ENCODE measurements at regions not wholly inside any gene's neighbourhood (a gene's known extent, or its start where the extent isn't known, plus 50 kb on each side); places are given as distances from the start of the nearest gene placed in this dataset.

- TF ChIP-seq ZBTB33 (IDR thresholded peaks at IDR 0.05; ENCODE audit: extremely low read depth, insufficient replicate concordance, low read length) (no peak), FOSL1 (IDR thresholded peaks at IDR 0.05; ENCODE audit: low read depth) (no peak), EZH2 (IDR thresholded peaks at IDR 0.05) (no peak), CTCF (IDR thresholded peaks at IDR 0.05 in 2 of 3, conservative IDR thresholded peaks at IDR 0.05 in 1 of 3; ENCODE audit: borderline replicate concordance in 1 of 3, insufficient read depth in 1 of 3, low read depth in 2 of 3, low read length in 2 of 3) (no peak)
Observed at GRCh38 chr4:182142176-182143085, 100.8 kb upstream of the TENM3 start (continued).

- Histone ChIP-seq H2AFZ (ENCODE audit: low read depth, low read length, poor library complexity, severe bottlenecking) (no peak overlapping the region), H3K79me2 (ENCODE audit: insufficient read depth, low read length) (no peaks in the 10 kb centered on the region), H3K4me2 (ENCODE audit: low read length) (no peak overlapping the region), H3K9ac (ENCODE audit: low read length) (no peak overlapping the region), H4K20me1 (ENCODE audit: insufficient read depth) (no peaks in the 10 kb centered on the region; the same call in 1 of the 2 replicates), H3K4me3 (replicated peaks in 1 of 2; ENCODE audit: low read depth in 1 of 2, low read length in 2 of 2) (no peak overlapping the region), H3K9me2 (ENCODE audit: insufficient read depth) (no peaks in the 10 kb centered on the region), H3K4me1 (ENCODE audit: control insufficient read depth in 1 of 2, insufficient read depth in 2 of 2, low read length in 2 of 2) (no peaks in the 10 kb centered on the region), H3K27me3 (ENCODE audit: insufficient read depth, low read length) (peaks cover 16% of the 10 kb centered on the region; the same call in 1 of the 2 replicates), H3K9me3 (ENCODE audit: control insufficient read depth in 1 of 2, insufficient read depth in 1 of 2, low read depth in 1 of 2, low read length in 2 of 2) (no peaks in the 10 kb centered on the region), H3K27ac (ENCODE audit: low read depth, low read length) (no peak overlapping the region), H3K36me3 (ENCODE audit: control insufficient read depth in 1 of 2, insufficient read depth in 2 of 2, low read length in 2 of 2) (no peaks in the 10 kb centered on the region)
- no peak for ATAC-seq
- no peak for DNase-seq (ENCODE audit: low read depth, low spot score)
- BruUV-seq (replicated peaks): no TSS peak
- RAD21 ChIA-PET (ENCODE audit: low non-redundant PET in 1 of 2, low total read pairs in 2 of 2, uncharacterized antibody in 2 of 2, unreplicated experiment in 2 of 2): no interaction called here
- intact Hi-C loops (cut with micrococcal nuclease): no loop called here
- POLR2A ChIA-PET: no interaction called here
- CTCF ChIA-PET: no interaction called here
- TF ChIP-seq CTCF (IDR thresholded peaks at IDR 0.05 in 2 of 3, conservative IDR thresholded peaks at IDR 0.05 in 1 of 3; ENCODE audit: borderline replicate concordance in 1 of 3, insufficient read depth in 1 of 3, low read depth in 2 of 3, low read length in 2 of 3): no peak
- no peak for TF ChIP-seq EZH2phosphoT487 (IDR thresholded peaks at IDR 0.05; ENCODE audit: borderline replicate concordance)
- TF ChIP-seq CEBPB (IDR thresholded peaks at IDR 0.05; ENCODE audit: low read depth): no peak
- no peak for TF ChIP-seq ZBTB33 (IDR thresholded peaks at IDR 0.05; ENCODE audit: extremely low read depth, insufficient replicate concordance, low read length)
- TF ChIP-seq POLR2AphosphoS5 (IDR thresholded peaks at IDR 0.05; ENCODE audit: low read depth, low read length): no peak
- no peak for TF ChIP-seq ELF1 (IDR thresholded peaks at IDR 0.05; ENCODE audit: borderline replicate concordance, low read depth)
- TF ChIP-seq EGR1 (IDR thresholded peaks at IDR 0.05; ENCODE audit: low read depth): no peak
- no peak for TF ChIP-seq FOSL1 (IDR thresholded peaks at IDR 0.05; ENCODE audit: low read depth)
- TF ChIP-seq YY1 (IDR thresholded peaks at IDR 0.05; ENCODE audit: extremely low read depth, insufficient replicate concordance, low read depth, low read length): no peak
- no peak for TF ChIP-seq TCF7L2 (IDR thresholded peaks at IDR 0.05; ENCODE audit: borderline replicate concordance, extremely low read depth, insufficient read depth, insufficient read length)
Observed at GRCh38 chr4:182143086-182143821, 99.9 kb upstream of the TENM3 start.

Data from HCT116 (cell line).